ENCODE measurements at regions not wholly inside any gene's neighbourhood (a gene's known extent, or its start where the extent isn't known, plus 50 kb on each side); places are given as distances from the start of the nearest gene placed in this dataset.
"Not testable (repeated sequence)": the region's sequence is repeated elsewhere in the genome, so short reads cannot be mapped to it uniquely, and the experiment has no call there.

- DNase-seq (ENCODE audit: low spot score) = peak; percentile 8
Measured at GRCh38 chr4:158958489-158959270, 144.2 kb upstream of the RAPGEF2 start.

- no peak for DNase-seq (ENCODE audit: low spot score)
Measured at GRCh38 chr4:158962393-158962792, 140.5 kb upstream of the RAPGEF2 start.

- not testable (repeated sequence) for DNase-seq (ENCODE audit: low spot score)
Measured at GRCh38 chr4:158963282-158963681, 139.6 kb upstream of the RAPGEF2 start.

GRCh38 chr4:158964114-158964727 lies 138.7 kb upstream of the RAPGEF2 start:
- DNase-seq (ENCODE audit: low spot score) = no peak

- DNase-seq (ENCODE audit: low spot score) = no peak
Measured at GRCh38 chr4:158964728-158965124, 138.2 kb upstream of the RAPGEF2 start.

GRCh38 chr4:158965226-158965625 lies 137.7 kb upstream of the RAPGEF2 start:
- no peak for DNase-seq (ENCODE audit: low spot score)

- no peak for DNase-seq (ENCODE audit: low spot score)
Measured at GRCh38 chr4:158966091-158966490, 136.8 kb upstream of the RAPGEF2 start.

- DNase-seq (ENCODE audit: low spot score) = no peak
Measured at GRCh38 chr4:158968961-158969360, 133.9 kb upstream of the RAPGEF2 start.

- DNase-seq (ENCODE audit: low spot score) = no peak
Measured at GRCh38 chr4:158970812-158971211, 132.1 kb upstream of the RAPGEF2 start.

- not testable (repeated sequence) for DNase-seq (ENCODE audit: low spot score)
Measured at GRCh38 chr4:158974438-158974837, 128.4 kb upstream of the RAPGEF2 start.

GRCh38 chr4:158980711-158981110 lies 122.2 kb upstream of the RAPGEF2 start:
- not testable (repeated sequence) for DNase-seq (ENCODE audit: low spot score)

- DNase-seq (ENCODE audit: low spot score) = no peak
Measured at GRCh38 chr4:158991534-158992155, 111.2 kb upstream of the RAPGEF2 start.

GRCh38 chr4:158993891-158994290 lies 109.0 kb upstream of the RAPGEF2 start:
- DNase-seq (ENCODE audit: low spot score) = no peak

GRCh38 chr4:158995040-158995439 lies 107.8 kb upstream of the RAPGEF2 start:
- DNase-seq (ENCODE audit: low spot score) = no peak

GRCh38 chr4:158995965-158996364 lies 106.9 kb upstream of the RAPGEF2 start:
- DNase-seq (ENCODE audit: low spot score) = no peak

GRCh38 chr4:158996669-158997074 lies 106.2 kb upstream of the RAPGEF2 start:
- DNase-seq (ENCODE audit: low spot score) = peak; percentile 92

- no peak for DNase-seq (ENCODE audit: low spot score)
Measured at GRCh38 chr4:158997660-158998349, 105.1 kb upstream of the RAPGEF2 start.

- peak; percentile 81 for DNase-seq (ENCODE audit: low spot score)
Measured at GRCh38 chr4:158998624-158999023, 104.3 kb upstream of the RAPGEF2 start.

- no peak for DNase-seq (ENCODE audit: low spot score)
Measured at GRCh38 chr4:158999166-158999682, 103.7 kb upstream of the RAPGEF2 start.

- DNase-seq (ENCODE audit: low spot score) = no peak
Measured at GRCh38 chr4:158999849-159000248, 103.0 kb upstream of the RAPGEF2 start.

GRCh38 chr4:159002950-159003349 lies 99.9 kb upstream of the RAPGEF2 start:
- peak; percentile 47 for DNase-seq (ENCODE audit: low spot score)
